MM.1S (cell line): ENCODE measurements at regions not wholly inside any gene's neighbourhood (a gene's known extent, or its start where the extent isn't known, plus 50 kb on each side); places are given as distances from the start of the nearest gene placed in this dataset.
A peak's percentile ranks its signal among the peaks of the same experiment; 100 is the strongest.

Experiments used
- DNase-seq: peaks from one replicate; pipeline ENCODE4 v3.0.0-alpha.2; 2015
- H2AFZ ChIP-seq: fragments of 300-600 bp; sonication (generic); 2 replicates; pipeline ENCODE4 v1.6.0; 2016; ENCODE audit warnings: antibody characterized with exemption, low read length
- H3F3A ChIP-seq: fragments of 300-600 bp; sonication (generic); 2 replicates; pipeline ENCODE4 v1.6.1; 2016; ENCODE audit warnings: mild to moderate bottlenecking, antibody characterized with exemption, low read length, moderate library complexity, mixed read lengths; ENCODE audit not compliant: insufficient read depth
- H3K27ac ChIP-seq: fragments of 300-600 bp; sonication (generic); 2 replicates; pipeline ENCODE4 v1.5.1; 2016; ENCODE audit warnings: mild to moderate bottlenecking, low read length
- H3K27me3 ChIP-seq: fragments of 300-600 bp; sonication (generic); replicated peaks from 2 replicates; pipeline ENCODE4 v1.6.0; 2016; ENCODE audit warnings: low read length; ENCODE audit not compliant: insufficient read depth
- H3K36me3 ChIP-seq: fragments of 300-600 bp; sonication (generic); replicated peaks from 2 replicates; pipeline ENCODE4 v1.6.1; 2016; ENCODE audit warnings: mild to moderate bottlenecking, low read length, mixed read lengths; ENCODE audit not compliant: insufficient read depth
- H3K4me1 ChIP-seq: fragments of 300-600 bp; sonication (generic); 2 replicates; pipeline ENCODE4 v1.6.1; 2016; ENCODE audit warnings: low read length, mixed read lengths
- H3K4me2 ChIP-seq: fragments of 300-600 bp; sonication (generic); 2 replicates; pipeline ENCODE4 v1.6.0; 2016; ENCODE audit warnings: low read depth, low read length
- H3K4me3 ChIP-seq: fragments of 300-600 bp; sonication (generic); 2 replicates; pipeline ENCODE4 v1.5.1; 2016; ENCODE audit warnings: low read length, mixed read lengths
- H3K79me2 ChIP-seq: fragments of 300-600 bp; sonication (generic); 2 replicates; pipeline ENCODE4 v1.6.1; 2016; ENCODE audit warnings: mixed run types, low read length, mixed read lengths
- H3K9ac ChIP-seq: fragments of 300-600 bp; sonication (generic); 2 replicates; pipeline ENCODE4 v1.6.1; 2016; ENCODE audit warnings: low read length, mixed read lengths
- H3K9me2 ChIP-seq: fragments of 300-600 bp; sonication (generic); replicated peaks from 2 replicates; pipeline ENCODE4 v1.6.1; 2016; ENCODE audit warnings: mild to moderate bottlenecking, low read length, mixed read lengths; ENCODE audit not compliant: insufficient read depth
- H3K9me3 ChIP-seq: fragments of 300-600 bp; sonication (generic); replicated peaks from 2 replicates; pipeline ENCODE4 v1.6.1; 2016; ENCODE audit warnings: mild to moderate bottlenecking, low read length, mixed read lengths; ENCODE audit not compliant: insufficient read depth
- H4K20me1 ChIP-seq: fragments of 300-600 bp; sonication (generic); 2 replicates; pipeline ENCODE4 v1.6.1; 2016; ENCODE audit warnings: mild to moderate bottlenecking, low read length, moderate library complexity, mixed read lengths; ENCODE audit not compliant: insufficient read depth
- CTCF ChIP-seq: fragments of 300-600 bp; sonication (generic); IDR thresholded peaks from 2 replicates; pipeline ENCODE4 v1.5.1; 2016; ENCODE audit warnings: antibody characterized with exemption, low read length, mixed read lengths
- EZH2 ChIP-seq: fragments of 300-600 bp; sonication (generic); optimal IDR thresholded peaks from 2 replicates; pipeline ENCODE3; 2017; ENCODE audit warnings: low read depth, mild to moderate bottlenecking, antibody characterized with exemption, low read length, mixed read lengths
- EZH2phosphoT487 ChIP-seq: fragments of 300-600 bp; sonication (generic); IDR thresholded peaks from 2 replicates; pipeline ENCODE4 v1.6.1; 2018; ENCODE audit warnings: antibody characterized with exemption, low read length

GRCh38 chr7:125059861-125060456, 130.3 kb upstream of the POT1 start:
- Histone ChIP-seq H3K79me2 (no peaks in the 10 kb centered on the region), H3K4me3 (no peak overlapping the region), H3K27ac (no peak overlapping the region), H3K27me3 (no peaks in the 10 kb centered on the region), H3F3A (no peaks in the 10 kb centered on the region), H3K9me2 (no peaks in the 10 kb centered on the region), H3K4me2 (no peak overlapping the region; the same call in 1 of the 2 replicates), H4K20me1 (no peaks in the 10 kb centered on the region), H3K9me3 (no peaks in the 10 kb centered on the region), H3K9ac (no peak overlapping the region), H2AFZ (no peak overlapping the region), H3K4me1 (no peaks in the 10 kb centered on the region), H3K36me3 (no peaks in the 10 kb centered on the region)
- peak; percentile 56 for DNase-seq
- peak; percentile 63 for TF ChIP-seq CTCF
- TF ChIP-seq EZH2phosphoT487: no peak

- Histone ChIP-seq H4K20me1 (no peaks in the 10 kb centered on the region), H3K79me2 (no peaks in the 10 kb centered on the region), H3K9me3 (no peaks in the 10 kb centered on the region), H3K27me3 (no peaks in the 10 kb centered on the region), H3F3A (no peaks in the 10 kb centered on the region), H2AFZ (no peak overlapping the region), H3K9ac (no peak overlapping the region), H3K36me3 (no peaks in the 10 kb centered on the region), H3K4me3 (no peak overlapping the region), H3K27ac (no peak overlapping the region), H3K9me2 (no peaks in the 10 kb centered on the region), H3K4me2 (no peak overlapping the region), H3K4me1 (no peaks in the 10 kb centered on the region)
- no peak for DNase-seq
- no peak for TF ChIP-seq EZH2
- TF ChIP-seq CTCF: no peak
- TF ChIP-seq EZH2phosphoT487: no peak
Measured at GRCh38 chr7:125057963-125058362, 128.3 kb upstream of the POT1 start.

- H3K9ac ChIP-seq: no peak overlapping the region
- no peak overlapping the region for H3K4me3 ChIP-seq
- H3K4me1 ChIP-seq: no peaks in the 10 kb centered on the region
- no peak overlapping the region for H2AFZ ChIP-seq
- H3K9me3 ChIP-seq: no peaks in the 10 kb centered on the region
- no peaks in the 10 kb centered on the region for H3K27me3 ChIP-seq
- H3K27ac ChIP-seq: no peak overlapping the region
- no peaks in the 10 kb centered on the region for H3F3A ChIP-seq
- H3K9me2 ChIP-seq: no peaks in the 10 kb centered on the region
- TF ChIP-seq CTCF: no peak
- no peak for TF ChIP-seq EZH2
- H3K36me3 ChIP-seq: no peaks in the 10 kb centered on the region
- H3K79me2 ChIP-seq: no peaks in the 10 kb centered on the region
- H4K20me1 ChIP-seq: no peaks in the 10 kb centered on the region
- H3K4me2 ChIP-seq: no peak overlapping the region
- no peak for DNase-seq
Measured at GRCh38 chr7:125055376-125055775, 125.8 kb upstream of the POT1 start.
